H9 (cell line): ENCODE measurements at regions not wholly inside any gene's neighbourhood (a gene's known extent, or its start where the extent isn't known, plus 50 kb on each side); places are given as distances from the start of the nearest gene placed in this dataset.

ENCODE experiments used
- DNase-seq: peaks from one replicate; pipeline ENCODE4 v3.0.0-alpha.2; 2017
- H2AFZ ChIP-seq: one replicate; pipeline ENCODE4 v1.6.1; 2013; ENCODE audit warnings: mild to moderate bottlenecking, low read length, control low read depth, moderate library complexity
- H2AK5ac ChIP-seq: 2 replicates; pipeline ENCODE4 v1.6.1; 2013; ENCODE audit warnings: low read length, control low read depth, mixed read lengths; ENCODE audit not compliant: insufficient read length
- H2BK120ac ChIP-seq: one replicate; pipeline ENCODE4 v1.6.1; 2013; ENCODE audit warnings: low read depth, mild to moderate bottlenecking, low read length, control low read depth, inconsistent platforms; ENCODE audit not compliant: poor library complexity, severe bottlenecking
- H2BK12ac ChIP-seq: 2 replicates; pipeline ENCODE4 v1.6.1; 2013; ENCODE audit warnings: low read length, control low read depth, mixed read lengths, low read depth; ENCODE audit not compliant: insufficient read length
- H2BK15ac ChIP-seq: 2 replicates; pipeline ENCODE4 v1.6.1; 2013; ENCODE audit warnings: low read depth, low read length, control low read depth
- H2BK20ac ChIP-seq: one replicate; pipeline ENCODE4 v1.6.1; 2013; ENCODE audit warnings: low read depth, mild to moderate bottlenecking, low read length, control low read depth, inconsistent platforms; ENCODE audit not compliant: poor library complexity, severe bottlenecking
- H2BK5ac ChIP-seq: 2 replicates; pipeline ENCODE4 v1.6.1; 2013; ENCODE audit warnings: low read length, control low read depth, mixed read lengths; ENCODE audit not compliant: insufficient read length
- H3K14ac ChIP-seq: 2 replicates; pipeline ENCODE4 v1.6.1; 2013; ENCODE audit warnings: low read length, control low read depth; ENCODE audit not compliant: insufficient read depth
- H3K18ac ChIP-seq: 2 replicates; pipeline ENCODE4 v1.6.1; 2013; ENCODE audit warnings: low read depth, mild to moderate bottlenecking, mixed read lengths, low read length, control low read depth; ENCODE audit not compliant: insufficient read length
- H3K23ac ChIP-seq: 2 replicates; pipeline ENCODE4 v1.6.1; 2013; ENCODE audit warnings: low read length, control low read depth, mixed read lengths, low read depth; ENCODE audit not compliant: insufficient read length
- H3K23me2 ChIP-seq: 2 replicates; pipeline ENCODE4 v1.6.1; 2013; ENCODE audit warnings: low read depth, mild to moderate bottlenecking, mixed read lengths, low read length, control low read depth; ENCODE audit not compliant: insufficient read length, poor library complexity, severe bottlenecking
- H3K27ac ChIP-seq: 2 replicates; pipeline ENCODE4 v1.5.1; 2013; ENCODE audit warnings: low read length, control low read depth, mixed read lengths, low read depth; ENCODE audit not compliant: insufficient read length
- H3K27me3 ChIP-seq: 2 replicates; pipeline ENCODE4 v1.6.1; 2013; ENCODE audit warnings: low read length, control low read depth, inconsistent platforms; ENCODE audit not compliant: insufficient read depth
- H3K4ac ChIP-seq: 2 replicates; pipeline ENCODE4 v1.6.1; 2013; ENCODE audit warnings: low read depth, mild to moderate bottlenecking, control low read depth, inconsistent platforms, low read length, moderate library complexity
- H3K4me1 ChIP-seq: 2 replicates; pipeline ENCODE4 v1.6.1; 2013; ENCODE audit warnings: low read length, control low read depth, inconsistent platforms; ENCODE audit not compliant: insufficient read depth
- H3K4me2 ChIP-seq: 2 replicates; pipeline ENCODE4 v1.6.1; 2013; ENCODE audit warnings: low read length, control low read depth, mixed read lengths; ENCODE audit not compliant: insufficient read length, insufficient read depth
- H3K56ac ChIP-seq: 2 replicates; pipeline ENCODE4 v1.6.1; 2013; ENCODE audit warnings: low read depth, mild to moderate bottlenecking, mixed read lengths, low read length, control low read depth; ENCODE audit not compliant: insufficient read length
- H3K79me1 ChIP-seq: 2 replicates; pipeline ENCODE4 v1.6.1; 2013; ENCODE audit warnings: low read depth, mild to moderate bottlenecking, moderate library complexity, low read length, control low read depth, inconsistent platforms; ENCODE audit not compliant: insufficient read depth, poor library complexity, severe bottlenecking
- H3K79me2 ChIP-seq: 2 replicates; pipeline ENCODE4 v1.6.1; 2013; ENCODE audit warnings: low read length, control low read depth, inconsistent platforms; ENCODE audit not compliant: insufficient read depth
- H3K9ac ChIP-seq: 2 replicates; pipeline ENCODE4 v1.6.1; 2013; ENCODE audit warnings: low read length, control low read depth, mixed read lengths; ENCODE audit not compliant: insufficient read length; ENCODE audit errors: extremely low read depth
- H3K9me3 ChIP-seq: one replicate; pipeline ENCODE4 v1.6.1; 2013; ENCODE audit warnings: low read depth, low read length, inconsistent platforms; ENCODE audit not compliant: control insufficient read depth
- H3T11ph ChIP-seq: one replicate; pipeline ENCODE4 v1.6.1; 2013; ENCODE audit warnings: mild to moderate bottlenecking, low read length, control low read depth, inconsistent platforms
- H4K20me1 ChIP-seq: one replicate; pipeline ENCODE4 v1.6.1; 2013; ENCODE audit not compliant: control insufficient read depth, insufficient read length, insufficient read depth
- H4K5ac ChIP-seq: 2 replicates; pipeline ENCODE4 v1.6.1; 2013; ENCODE audit warnings: low read depth, mild to moderate bottlenecking, mixed read lengths, low read length, control low read depth; ENCODE audit not compliant: insufficient read length
- H4K8ac ChIP-seq: replicated peaks from 2 replicates; pipeline ENCODE4 v1.6.1; 2013; ENCODE audit warnings: low read length, control low read depth, mixed read lengths, low read depth; ENCODE audit not compliant: insufficient read length
- H4K91ac ChIP-seq: 2 replicates; pipeline ENCODE4 v1.6.1; 2013; ENCODE audit warnings: low read depth, mild to moderate bottlenecking, moderate library complexity, mixed read lengths, low read length, control low read depth; ENCODE audit not compliant: insufficient read length
- H3K27ac Mint-ChIP-seq, 3 experiments: 2 replicates in 2 of 3; 3 replicates in 1 of 3; pipeline ENCODE4 v1.8.0; 2020 to 2021; ENCODE audit warnings: mixed read lengths in 3 of 3, mild to moderate bottlenecking in 1 of 3, moderate library complexity in 1 of 3
- H3K27me3 Mint-ChIP-seq: 2 replicates; pipeline ENCODE4 v1.8.0; 2021; ENCODE audit warnings: low read depth, mild to moderate bottlenecking, moderate library complexity, mixed read lengths
- H3K36me3 Mint-ChIP-seq, 3 experiments: 2 replicates in 2 of 3; 3 replicates in 1 of 3; pipeline ENCODE4 v1.8.0; 2020 to 2021; ENCODE audit warnings: low read depth in 3 of 3, mixed read lengths in 3 of 3; ENCODE audit not compliant: insufficient read depth in 1 of 3
- H3K4me1 Mint-ChIP-seq, 2 experiments: 2 replicates each; pipeline ENCODE4 v1.8.0; 2020; ENCODE audit warnings: mixed read lengths in 2 of 2
- H3K4me3 Mint-ChIP-seq, 2 experiments: 2 replicates in 1 of 2; 3 replicates in 1 of 2; pipeline ENCODE4 v1.8.0; 2020 to 2021; ENCODE audit warnings: mild to moderate bottlenecking in 2 of 2, mixed read lengths in 2 of 2, moderate library complexity in 1 of 2
- H3K9me3 Mint-ChIP-seq, 2 experiments: 2 replicates in 1 of 2; 3 replicates in 1 of 2; pipeline ENCODE4 v1.8.0; 2020; ENCODE audit warnings: mild to moderate bottlenecking in 2 of 2, mixed read lengths in 2 of 2, moderate library complexity in 1 of 2
- WGBS: extraction: QIAGEN DNeasy Blood & Tissue Kit; methylation state at CpG from one replicate; pipeline ENCODE4 v1.1.7; 2013; ENCODE audit warnings: missing lambda C conversion rate, low lambda C conversion rate, mixed read lengths; ENCODE audit not compliant: insufficient read length; ENCODE audit errors: extremely low coverage; 5-methylcytosine and 5-hydroxymethylcytosine counted together
- TF ChIP-seq, protein P1 (sequence below): fragments of 200-600 bp; sonication (generic); conservative IDR thresholded peaks from 3 replicates; pipeline ENCODE4 v1.8.0; 2021; ENCODE audit warnings: antibody characterized with exemption, mild to moderate bottlenecking

DNA sequence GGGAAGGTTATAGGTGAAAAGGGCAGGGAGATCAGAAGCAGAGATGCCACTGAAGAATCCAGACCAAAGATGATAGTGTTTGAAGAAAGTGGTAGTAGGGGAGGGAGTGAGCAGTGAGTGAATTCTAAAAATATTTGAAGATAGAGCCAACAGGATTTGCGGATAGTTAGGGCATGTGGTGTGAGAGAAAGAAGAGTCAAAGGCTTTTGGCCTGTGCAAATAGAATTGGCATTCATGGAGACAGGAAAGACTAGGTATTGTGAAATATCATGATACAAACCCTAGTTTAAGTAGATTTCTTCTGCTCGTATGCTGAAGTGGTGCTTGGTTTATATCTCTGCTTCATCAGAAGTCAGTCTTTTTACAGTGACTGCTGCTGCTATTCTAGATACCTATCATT is 224.2 kb upstream of the CFAP20DC start:
- TF ChIP-seq, protein P1, sequence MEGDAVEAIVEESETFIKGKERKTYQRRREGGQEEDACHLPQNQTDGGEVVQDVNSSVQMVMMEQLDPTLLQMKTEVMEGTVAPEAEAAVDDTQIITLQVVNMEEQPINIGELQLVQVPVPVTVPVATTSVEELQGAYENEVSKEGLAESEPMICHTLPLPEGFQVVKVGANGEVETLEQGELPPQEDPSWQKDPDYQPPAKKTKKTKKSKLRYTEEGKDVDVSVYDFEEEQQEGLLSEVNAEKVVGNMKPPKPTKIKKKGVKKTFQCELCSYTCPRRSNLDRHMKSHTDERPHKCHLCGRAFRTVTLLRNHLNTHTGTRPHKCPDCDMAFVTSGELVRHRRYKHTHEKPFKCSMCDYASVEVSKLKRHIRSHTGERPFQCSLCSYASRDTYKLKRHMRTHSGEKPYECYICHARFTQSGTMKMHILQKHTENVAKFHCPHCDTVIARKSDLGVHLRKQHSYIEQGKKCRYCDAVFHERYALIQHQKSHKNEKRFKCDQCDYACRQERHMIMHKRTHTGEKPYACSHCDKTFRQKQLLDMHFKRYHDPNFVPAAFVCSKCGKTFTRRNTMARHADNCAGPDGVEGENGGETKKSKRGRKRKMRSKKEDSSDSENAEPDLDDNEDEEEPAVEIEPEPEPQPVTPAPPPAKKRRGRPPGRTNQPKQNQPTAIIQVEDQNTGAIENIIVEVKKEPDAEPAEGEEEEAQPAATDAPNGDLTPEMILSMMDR = no peak
- H3K4me3 Mint-ChIP-seq = no peak overlapping the region
- no peak for DNase-seq
- H3K79me2 ChIP-seq = no peaks in the 10 kb centered on the region
- no peak overlapping the region for H3K4ac ChIP-seq
- H4K20me1 ChIP-seq = no peaks in the 10 kb centered on the region
- no peak overlapping the region for H2BK120ac ChIP-seq
- no peaks in the 10 kb centered on the region; the same call in 1 of the 2 replicates for H3K27me3 Mint-ChIP-seq
- H2BK12ac ChIP-seq = no peak overlapping the region
- no peak overlapping the region for H2BK15ac ChIP-seq
- no peaks in the 10 kb centered on the region for H3K23me2 ChIP-seq
- H3K79me1 ChIP-seq = no peaks in the 10 kb centered on the region
- H3K36me3 Mint-ChIP-seq = no peaks in the 10 kb centered on the region
- H3T11ph ChIP-seq = no peak overlapping the region
- no peak overlapping the region; a peak in 1 of 7 replicates for H3K27ac Mint-ChIP-seq
- H3K4me1 Mint-ChIP-seq = 0 out of 4 replicates have a peak, but pooled peaks cover 0 to 3% of the 10 kb centered on the region in 2 experiments
- no peak overlapping the region for H3K23ac ChIP-seq
- no peak overlapping the region for H3K18ac ChIP-seq
- no CpG with 5 or more reads among the region's 2 CpGs for WGBS
- H4K91ac ChIP-seq = no peak overlapping the region
- H3K27ac ChIP-seq = no peak overlapping the region
- no peak overlapping the region for H3K9ac ChIP-seq
- H2BK5ac ChIP-seq = no peak overlapping the region
- H3K4me2 ChIP-seq = no peak overlapping the region
- no peaks in the 10 kb centered on the region for H3K9me3 ChIP-seq
- no peak overlapping the region for H3K14ac ChIP-seq
- no peaks in the 10 kb centered on the region; the same call in 1 of the 2 replicates for H3K4me1 ChIP-seq
- no peak overlapping the region for H2AFZ ChIP-seq
- H2BK20ac ChIP-seq = no peak overlapping the region
- no peak overlapping the region for H4K8ac ChIP-seq
- H2AK5ac ChIP-seq = no peak overlapping the region
- H3K27me3 ChIP-seq = no peaks in the 10 kb centered on the region
- no peak overlapping the region for H3K56ac ChIP-seq
- no peaks in the 10 kb centered on the region for H3K9me3 Mint-ChIP-seq
- no peak overlapping the region for H4K5ac ChIP-seq
